SK-N-SH (cell line): ENCODE measurements at regions not wholly inside any gene's neighbourhood (a gene's known extent, or its start where the extent isn't known, plus 50 kb on each side); places are given as distances from the start of the nearest gene placed in this dataset.

ENCODE experiments used
- CTCF ChIA-PET: fragments of 300-600, 350-600 bp; formaldehyde crosslinking; extraction: SDS; loops from one replicate; lab custom pipeline; 2021; lab: Yijun Ruan, JAX
- POLR2A ChIA-PET: fragments of 350-600 bp; sonication (Branson Sonifier 250); formaldehyde crosslinking; extraction: SDS; loops from one replicate; lab custom pipeline; 2020; ENCODE audit warnings: antibody characterized with exemption, inconsistent platforms; lab: Yijun Ruan, JAX
- DNase-seq: peaks from one replicate; pipeline ENCODE4 v3.0.0; 2012
- H2AFZ ChIP-seq: fragments of 200-600 bp; sonication (generic); 2 replicates; pipeline ENCODE4 v1.8.1; 2016; ENCODE audit warnings: antibody characterized with exemption, mild to moderate bottlenecking, low read depth
- H3F3A ChIP-seq: fragments of 200-600 bp; sonication (generic); replicated peaks from 2 replicates; pipeline ENCODE3; 2016; ENCODE audit warnings: antibody characterized with exemption, mild to moderate bottlenecking; ENCODE audit not compliant: insufficient read depth
- H3K27ac ChIP-seq, 2 experiments: fragments of 200-500 bp in 1 of 2; fragments of 200-600 bp in 1 of 2; sonication (Bioruptor generic) in 1 of 2; sonication (generic), shearing (Covaris generic) in 1 of 2; 2 replicates each; pipeline versions ENCODE4 v1.5.1 to v1.6.1; 2014 to 2016; ENCODE audit warnings: low read depth in 2 of 2, inconsistent platforms in 1 of 2, low read length in 1 of 2, mild to moderate bottlenecking in 1 of 2, mixed read lengths in 1 of 2
- H3K27me3 ChIP-seq: fragments of 200-600 bp; sonication (generic), shearing (Covaris generic); 2 replicates; pipeline ENCODE4 v1.6.1; 2016; ENCODE audit warnings: mixed run types; ENCODE audit not compliant: insufficient read depth
- H3K36me3 ChIP-seq, 2 experiments: fragments of 200-500 bp in 1 of 2; fragments of 200-600 bp in 1 of 2; sonication (Bioruptor generic) in 1 of 2; sonication (generic) in 1 of 2; replicated peaks in 1 of 2; 2 replicates each; pipeline versions ENCODE3 to v1.5.1; 2014 to 2016; ENCODE audit warnings: low read length in 1 of 2, mild to moderate bottlenecking in 1 of 2; ENCODE audit not compliant: insufficient read depth in 2 of 2, control insufficient read depth in 1 of 2
- H3K4me1 ChIP-seq, 2 experiments: fragments of 200-500 bp in 1 of 2; fragments of 200-600 bp in 1 of 2; sonication (Bioruptor generic) in 1 of 2; sonication (generic), shearing (Covaris generic) in 1 of 2; 2 replicates each; pipeline versions ENCODE4 v1.5.1 to v1.6.1; 2014 to 2016; ENCODE audit warnings: low read depth in 1 of 2, low read length in 1 of 2, mixed run types in 1 of 2; ENCODE audit not compliant: insufficient read depth in 2 of 2, control insufficient read depth in 1 of 2
- H3K4me2 ChIP-seq: fragments of 200-600 bp; sonication (generic), shearing (Covaris generic); 2 replicates; pipeline ENCODE4 v1.6.1; 2017; ENCODE audit warnings: mixed run types
- H3K4me3 ChIP-seq, 2 experiments: fragments of 200-500 bp in 1 of 2; fragments of 200-600 bp in 1 of 2; sonication (Bioruptor generic) in 1 of 2; sonication (generic), shearing (Covaris generic) in 1 of 2; 2 replicates each; pipeline versions ENCODE4 v1.5.1 to v1.8.1; 2014 to 2016; ENCODE audit warnings: low read depth in 2 of 2, inconsistent platforms in 1 of 2, low read length in 1 of 2, mild to moderate bottlenecking in 1 of 2, mixed read lengths in 1 of 2, moderate library complexity in 1 of 2
- H3K79me2 ChIP-seq: fragments of 200-600 bp; sonication (generic); 2 replicates; pipeline ENCODE4 v1.8.1; 2017; ENCODE audit warnings: mild to moderate bottlenecking; ENCODE audit not compliant: insufficient read depth
- H3K9ac ChIP-seq: fragments of 200-600 bp; sonication (generic); 2 replicates; pipeline ENCODE4 v1.6.1; 2017; ENCODE audit warnings: mixed run types
- H3K9me2 ChIP-seq: fragments of 200-600 bp; sonication (generic); 2 replicates; pipeline ENCODE4 v1.6.1; 2017; ENCODE audit warnings: mixed run types
- H3K9me3 ChIP-seq: fragments of 200-600 bp; sonication (generic); 2 replicates; pipeline ENCODE4 v1.6.1; 2017; ENCODE audit warnings: mixed run types, mild to moderate bottlenecking, moderate library complexity
- H4K20me1 ChIP-seq: fragments of 200-600 bp; sonication (generic); 2 replicates; pipeline ENCODE4 v1.6.1; 2017; ENCODE audit warnings: mild to moderate bottlenecking, mixed run types; ENCODE audit not compliant: insufficient read depth
- ELF1 ChIP-seq: IDR thresholded peaks from 2 replicates; pipeline ENCODE4 v1.4.0; 2012
- EP300 ChIP-seq, 2 experiments: IDR thresholded peaks; 2 replicates each; pipeline versions ENCODE4 v1.4.0 to v1.6.1; 2012; ENCODE audit warnings: borderline replicate concordance in 1 of 2, low read depth in 1 of 2, low read length in 1 of 2
- FOSL2 ChIP-seq: IDR thresholded peaks from 2 replicates; pipeline ENCODE4 v1.4.0; 2012; ENCODE audit warnings: low read depth, mild to moderate bottlenecking, moderate library complexity, borderline replicate concordance
- FOXJ3 ChIP-seq: sonication (generic); formaldehyde crosslinking; IDR thresholded peaks from 2 replicates; pipeline ENCODE4 v1.5.1; 2020; ENCODE audit warnings: mild to moderate bottlenecking, missing genetic modification reagents
- GABPA ChIP-seq: IDR thresholded peaks from 2 replicates; pipeline ENCODE4 v1.4.0; 2012; ENCODE audit warnings: low read depth, mild to moderate bottlenecking
- JUND ChIP-seq: IDR thresholded peaks from 2 replicates; pipeline ENCODE4 v1.4.0; 2012
- RAD21 ChIP-seq: IDR thresholded peaks from 2 replicates; pipeline ENCODE4 v1.6.1; 2012; ENCODE audit warnings: mild to moderate bottlenecking, low read length
- RCOR1 ChIP-seq: fragments of 150-350 bp; IDR thresholded peaks from 2 replicates; pipeline ENCODE4 v1.6.1; 2017; ENCODE audit warnings: antibody characterized with exemption, low read length
- RXRA ChIP-seq: IDR thresholded peaks from 2 replicates; pipeline ENCODE4 v1.4.0; 2012; ENCODE audit warnings: low read depth, mild to moderate bottlenecking, borderline replicate concordance
- SIN3A ChIP-seq: IDR thresholded peaks from 2 replicates; pipeline ENCODE4 v1.6.1; 2012; ENCODE audit warnings: low read depth, mild to moderate bottlenecking, low read length, moderate library complexity, borderline replicate concordance
- SMC3 ChIP-seq: IDR thresholded peaks from 2 replicates; pipeline ENCODE4 v1.6.1; 2012; ENCODE audit warnings: low read depth, low read length, improper control_type of control experiment
- TEAD4 ChIP-seq: IDR thresholded peaks from 2 replicates; pipeline ENCODE4 v1.4.0; 2012; ENCODE audit warnings: mild to moderate bottlenecking, borderline replicate concordance; ENCODE audit not compliant: insufficient read depth
- whole genome bisulfite sequencing: methylation state at CpG from one replicate; pipeline ENCODE4 v1.1.6; 2017; ENCODE audit warnings: low lambda C conversion rate; 5-methylcytosine and 5-hydroxymethylcytosine counted together
- TF ChIP-seq, protein P1 (sequence below): IDR thresholded peaks from 2 replicates; pipeline ENCODE4 v1.4.0; 2012; ENCODE audit warnings: low read depth, borderline replicate concordance
- TF ChIP-seq, protein P2 (sequence below): fragments of 150-350 bp; IDR thresholded peaks from 2 replicates; pipeline ENCODE4 v1.6.1; 2016; ENCODE audit warnings: mild to moderate bottlenecking, low read depth, low read length
- TF ChIP-seq, protein P3 (sequence below): IDR thresholded peaks from 2 replicates; pipeline ENCODE4 v1.4.0; 2012; ENCODE audit warnings: low read depth, borderline replicate concordance
- TF ChIP-seq, protein P4 (sequence below): IDR thresholded peaks from 2 replicates; pipeline ENCODE4 v1.4.0; 2012; ENCODE audit warnings: low read depth
- TF ChIP-seq, protein P5 (sequence below): IDR thresholded peaks from 2 replicates; pipeline ENCODE4; 2012
- TF ChIP-seq, protein P6 (sequence below): IDR thresholded peaks from 2 replicates; pipeline ENCODE4 v1.6.1; 2012; ENCODE audit warnings: mild to moderate bottlenecking, low read depth, low read length, moderate library complexity

DNA sequence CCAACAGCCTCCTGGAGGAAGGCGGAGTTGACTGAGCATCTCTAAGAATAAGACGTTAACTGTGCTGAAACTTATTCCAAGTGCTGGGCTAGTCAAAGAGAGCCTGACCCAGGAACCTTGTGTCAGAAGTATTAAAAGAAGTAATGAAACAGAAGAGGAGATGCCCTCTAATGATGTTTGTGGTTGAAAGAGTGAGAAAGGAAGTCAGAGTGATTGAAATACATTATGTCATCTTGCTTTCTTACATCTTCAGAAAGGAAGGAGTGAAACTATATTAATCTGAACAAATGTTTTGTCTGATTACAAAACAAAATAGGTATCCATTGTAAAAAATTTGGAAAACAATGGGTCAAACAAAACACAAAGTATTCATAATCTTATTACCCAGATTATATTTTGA, 460.7 kb downstream of the NTRK2 start:
- Histone ChIP-seq H3K4me2 (no peak overlapping the region), H3K4me1 (no peaks in the 10 kb centered on the region), H4K20me1 (no peaks in the 10 kb centered on the region), H2AFZ (no peak overlapping the region), H3F3A (no peaks in the 10 kb centered on the region), H3K27ac (no peak overlapping the region), H3K79me2 (no peaks in the 10 kb centered on the region), H3K9me2 (no peaks in the 10 kb centered on the region), H3K27me3 (no peaks in the 10 kb centered on the region), H3K36me3 (no peaks in the 10 kb centered on the region), H3K4me3 (no peak overlapping the region), H3K9me3 (no peaks in the 10 kb centered on the region), H3K9ac (no peak overlapping the region)
- WGBS, result 79% methylated on average over 2 of the region's 2 CpGs
- no peak for DNase-seq
- ChIA-PET CTCF (no interaction called here), POLR2A (no interaction called here)
- TF ChIP-seq RXRA (no peak), EP300 (IDR thresholded peaks at IDR 0.05; ENCODE audit: borderline replicate concordance in 1 of 2, low read depth in 1 of 2, low read length in 1 of 2) (no peak), FOSL2 (no peak), RCOR1 (no peak), RAD21 (no peak), SMC3 (no peak), TEAD4 (no peak), JUND (no peak), FOXJ3 (CRISPR knock-in tag) (no peak)
- TF ChIP-seq, protein P1, sequence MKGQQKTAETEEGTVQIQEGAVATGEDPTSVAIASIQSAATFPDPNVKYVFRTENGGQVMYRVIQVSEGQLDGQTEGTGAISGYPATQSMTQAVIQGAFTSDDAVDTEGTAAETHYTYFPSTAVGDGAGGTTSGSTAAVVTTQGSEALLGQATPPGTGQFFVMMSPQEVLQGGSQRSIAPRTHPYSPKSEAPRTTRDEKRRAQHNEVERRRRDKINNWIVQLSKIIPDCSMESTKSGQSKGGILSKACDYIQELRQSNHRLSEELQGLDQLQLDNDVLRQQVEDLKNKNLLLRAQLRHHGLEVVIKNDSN, result no peak
- TF ChIP-seq, protein P2, sequence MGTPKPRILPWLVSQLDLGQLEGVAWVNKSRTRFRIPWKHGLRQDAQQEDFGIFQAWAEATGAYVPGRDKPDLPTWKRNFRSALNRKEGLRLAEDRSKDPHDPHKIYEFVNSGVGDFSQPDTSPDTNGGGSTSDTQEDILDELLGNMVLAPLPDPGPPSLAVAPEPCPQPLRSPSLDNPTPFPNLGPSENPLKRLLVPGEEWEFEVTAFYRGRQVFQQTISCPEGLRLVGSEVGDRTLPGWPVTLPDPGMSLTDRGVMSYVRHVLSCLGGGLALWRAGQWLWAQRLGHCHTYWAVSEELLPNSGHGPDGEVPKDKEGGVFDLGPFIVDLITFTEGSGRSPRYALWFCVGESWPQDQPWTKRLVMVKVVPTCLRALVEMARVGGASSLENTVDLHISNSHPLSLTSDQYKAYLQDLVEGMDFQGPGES, result no peak
- TF ChIP-seq, protein P3, sequence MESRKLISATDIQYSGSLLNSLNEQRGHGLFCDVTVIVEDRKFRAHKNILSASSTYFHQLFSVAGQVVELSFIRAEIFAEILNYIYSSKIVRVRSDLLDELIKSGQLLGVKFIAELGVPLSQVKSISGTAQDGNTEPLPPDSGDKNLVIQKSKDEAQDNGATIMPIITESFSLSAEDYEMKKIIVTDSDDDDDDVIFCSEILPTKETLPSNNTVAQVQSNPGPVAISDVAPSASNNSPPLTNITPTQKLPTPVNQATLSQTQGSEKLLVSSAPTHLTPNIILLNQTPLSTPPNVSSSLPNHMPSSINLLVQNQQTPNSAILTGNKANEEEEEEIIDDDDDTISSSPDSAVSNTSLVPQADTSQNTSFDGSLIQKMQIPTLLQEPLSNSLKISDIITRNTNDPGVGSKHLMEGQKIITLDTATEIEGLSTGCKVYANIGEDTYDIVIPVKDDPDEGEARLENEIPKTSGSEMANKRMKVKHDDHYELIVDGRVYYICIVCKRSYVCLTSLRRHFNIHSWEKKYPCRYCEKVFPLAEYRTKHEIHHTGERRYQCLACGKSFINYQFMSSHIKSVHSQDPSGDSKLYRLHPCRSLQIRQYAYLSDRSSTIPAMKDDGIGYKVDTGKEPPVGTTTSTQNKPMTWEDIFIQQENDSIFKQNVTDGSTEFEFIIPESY, result no peak
- TF ChIP-seq, protein P4, sequence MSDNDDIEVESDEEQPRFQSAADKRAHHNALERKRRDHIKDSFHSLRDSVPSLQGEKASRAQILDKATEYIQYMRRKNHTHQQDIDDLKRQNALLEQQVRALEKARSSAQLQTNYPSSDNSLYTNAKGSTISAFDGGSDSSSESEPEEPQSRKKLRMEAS, result no peak

DNA sequence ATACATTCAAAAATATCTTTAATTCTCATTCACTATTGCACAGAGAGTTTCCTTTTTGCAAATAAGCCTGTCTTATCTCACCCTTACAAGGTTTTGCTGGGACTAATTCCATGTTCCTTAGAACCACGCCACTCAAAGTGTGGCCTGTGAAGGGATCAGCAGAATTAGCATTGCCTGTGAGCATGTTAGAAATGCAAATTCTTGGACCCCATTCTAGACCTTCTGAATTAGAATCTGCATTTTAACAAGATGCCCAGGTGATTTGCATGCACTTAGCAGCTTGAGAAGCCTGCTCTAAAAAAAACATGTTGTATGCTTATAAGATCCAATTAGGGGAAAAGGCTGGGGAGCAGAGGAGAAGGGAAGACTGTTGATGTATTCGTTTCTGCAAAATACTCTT, 460.0 kb downstream of the NTRK2 start:
- Histone ChIP-seq H3K9me3 (no peaks in the 10 kb centered on the region), H3K4me1 (no peaks in the 10 kb centered on the region), H3K36me3 (no peaks in the 10 kb centered on the region), H3K4me2 (no peak overlapping the region), H3K27ac (no peak overlapping the region), H3K4me3 (no peak overlapping the region), H3K9me2 (no peaks in the 10 kb centered on the region), H4K20me1 (no peaks in the 10 kb centered on the region), H3K27me3 (no peaks in the 10 kb centered on the region), H2AFZ (no peak overlapping the region), H3F3A (no peaks in the 10 kb centered on the region), H3K79me2 (no peaks in the 10 kb centered on the region), H3K9ac (no peak overlapping the region)
- no peak for DNase-seq
- ChIA-PET POLR2A (no interaction called here), CTCF (interaction anchor here (1.5 kb wide), 1 partner anchor 14 kb away, joined by 3 read pairs; no protein-coding TSS in a partner anchor)
- WGBS, result 27% methylated on average over 2 of the region's 2 CpGs
- TF ChIP-seq, protein P5, sequence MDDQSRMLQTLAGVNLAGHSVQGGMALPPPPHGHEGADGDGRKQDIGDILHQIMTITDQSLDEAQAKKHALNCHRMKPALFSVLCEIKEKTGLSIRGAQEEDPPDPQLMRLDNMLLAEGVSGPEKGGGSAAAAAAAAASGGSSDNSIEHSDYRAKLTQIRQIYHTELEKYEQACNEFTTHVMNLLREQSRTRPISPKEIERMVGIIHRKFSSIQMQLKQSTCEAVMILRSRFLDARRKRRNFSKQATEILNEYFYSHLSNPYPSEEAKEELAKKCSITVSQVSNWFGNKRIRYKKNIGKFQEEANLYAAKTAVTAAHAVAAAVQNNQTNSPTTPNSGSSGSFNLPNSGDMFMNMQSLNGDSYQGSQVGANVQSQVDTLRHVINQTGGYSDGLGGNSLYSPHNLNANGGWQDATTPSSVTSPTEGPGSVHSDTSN, result no peak
- TF ChIP-seq SIN3A (no peak), ELF1 (no peak), GABPA (no peak)
- TF ChIP-seq, protein P4, result no peak
- TF ChIP-seq, protein P2, result no peak
- TF ChIP-seq, protein P6, sequence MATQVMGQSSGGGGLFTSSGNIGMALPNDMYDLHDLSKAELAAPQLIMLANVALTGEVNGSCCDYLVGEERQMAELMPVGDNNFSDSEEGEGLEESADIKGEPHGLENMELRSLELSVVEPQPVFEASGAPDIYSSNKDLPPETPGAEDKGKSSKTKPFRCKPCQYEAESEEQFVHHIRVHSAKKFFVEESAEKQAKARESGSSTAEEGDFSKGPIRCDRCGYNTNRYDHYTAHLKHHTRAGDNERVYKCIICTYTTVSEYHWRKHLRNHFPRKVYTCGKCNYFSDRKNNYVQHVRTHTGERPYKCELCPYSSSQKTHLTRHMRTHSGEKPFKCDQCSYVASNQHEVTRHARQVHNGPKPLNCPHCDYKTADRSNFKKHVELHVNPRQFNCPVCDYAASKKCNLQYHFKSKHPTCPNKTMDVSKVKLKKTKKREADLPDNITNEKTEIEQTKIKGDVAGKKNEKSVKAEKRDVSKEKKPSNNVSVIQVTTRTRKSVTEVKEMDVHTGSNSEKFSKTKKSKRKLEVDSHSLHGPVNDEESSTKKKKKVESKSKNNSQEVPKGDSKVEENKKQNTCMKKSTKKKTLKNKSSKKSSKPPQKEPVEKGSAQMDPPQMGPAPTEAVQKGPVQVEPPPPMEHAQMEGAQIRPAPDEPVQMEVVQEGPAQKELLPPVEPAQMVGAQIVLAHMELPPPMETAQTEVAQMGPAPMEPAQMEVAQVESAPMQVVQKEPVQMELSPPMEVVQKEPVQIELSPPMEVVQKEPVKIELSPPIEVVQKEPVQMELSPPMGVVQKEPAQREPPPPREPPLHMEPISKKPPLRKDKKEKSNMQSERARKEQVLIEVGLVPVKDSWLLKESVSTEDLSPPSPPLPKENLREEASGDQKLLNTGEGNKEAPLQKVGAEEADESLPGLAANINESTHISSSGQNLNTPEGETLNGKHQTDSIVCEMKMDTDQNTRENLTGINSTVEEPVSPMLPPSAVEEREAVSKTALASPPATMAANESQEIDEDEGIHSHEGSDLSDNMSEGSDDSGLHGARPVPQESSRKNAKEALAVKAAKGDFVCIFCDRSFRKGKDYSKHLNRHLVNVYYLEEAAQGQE, result no peak
